PFSK-1 (cell line): ENCODE measurements at regions not wholly inside any gene's neighbourhood (a gene's known extent, or its start where the extent isn't known, plus 50 kb on each side); places are given as distances from the start of the nearest gene placed in this dataset.

Source experiments
- FOXP2 ChIP-seq: optimal IDR thresholded peaks from 2 replicates; pipeline ENCODE3; 2011; ENCODE audit warnings: borderline replicate concordance, control low read depth, inconsistent platforms; ENCODE audit not compliant: insufficient read depth; ENCODE audit errors: extremely low read length, extremely low read depth
- POLR2AphosphoS5 ChIP-seq: IDR thresholded peaks from 2 replicates; pipeline ENCODE4 v1.6.1; 2012; ENCODE audit warnings: low read depth, mild to moderate bottlenecking, control low read depth, low read length, moderate library complexity
- SIN3A ChIP-seq: IDR thresholded peaks from 2 replicates; pipeline ENCODE4 v1.6.1; 2012; ENCODE audit warnings: mild to moderate bottlenecking, low read length, moderate library complexity, borderline replicate concordance; ENCODE audit not compliant: insufficient read depth
- TAF1 ChIP-seq: IDR thresholded peaks from 2 replicates; pipeline ENCODE4 v1.6.1; 2012; ENCODE audit warnings: low read length, control low read depth, borderline replicate concordance; ENCODE audit not compliant: insufficient read depth
- TF ChIP-seq, protein P1 (sequence below), 2 experiments: IDR thresholded peaks; 2 replicates each; pipeline versions ENCODE4 v1.6.1 to v1.8.0; 2011 to 2012; ENCODE audit warnings: low read depth in 2 of 2, low read length in 2 of 2, control low read depth in 1 of 2, inconsistent platforms in 1 of 2, mild to moderate bottlenecking in 1 of 2, moderate library complexity in 1 of 2; ENCODE audit not compliant: insufficient read depth in 1 of 2

- TF ChIP-seq POLR2AphosphoS5: no peak
- no peak for TF ChIP-seq FOXP2
- TF ChIP-seq TAF1: no peak
- TF ChIP-seq, protein P1, sequence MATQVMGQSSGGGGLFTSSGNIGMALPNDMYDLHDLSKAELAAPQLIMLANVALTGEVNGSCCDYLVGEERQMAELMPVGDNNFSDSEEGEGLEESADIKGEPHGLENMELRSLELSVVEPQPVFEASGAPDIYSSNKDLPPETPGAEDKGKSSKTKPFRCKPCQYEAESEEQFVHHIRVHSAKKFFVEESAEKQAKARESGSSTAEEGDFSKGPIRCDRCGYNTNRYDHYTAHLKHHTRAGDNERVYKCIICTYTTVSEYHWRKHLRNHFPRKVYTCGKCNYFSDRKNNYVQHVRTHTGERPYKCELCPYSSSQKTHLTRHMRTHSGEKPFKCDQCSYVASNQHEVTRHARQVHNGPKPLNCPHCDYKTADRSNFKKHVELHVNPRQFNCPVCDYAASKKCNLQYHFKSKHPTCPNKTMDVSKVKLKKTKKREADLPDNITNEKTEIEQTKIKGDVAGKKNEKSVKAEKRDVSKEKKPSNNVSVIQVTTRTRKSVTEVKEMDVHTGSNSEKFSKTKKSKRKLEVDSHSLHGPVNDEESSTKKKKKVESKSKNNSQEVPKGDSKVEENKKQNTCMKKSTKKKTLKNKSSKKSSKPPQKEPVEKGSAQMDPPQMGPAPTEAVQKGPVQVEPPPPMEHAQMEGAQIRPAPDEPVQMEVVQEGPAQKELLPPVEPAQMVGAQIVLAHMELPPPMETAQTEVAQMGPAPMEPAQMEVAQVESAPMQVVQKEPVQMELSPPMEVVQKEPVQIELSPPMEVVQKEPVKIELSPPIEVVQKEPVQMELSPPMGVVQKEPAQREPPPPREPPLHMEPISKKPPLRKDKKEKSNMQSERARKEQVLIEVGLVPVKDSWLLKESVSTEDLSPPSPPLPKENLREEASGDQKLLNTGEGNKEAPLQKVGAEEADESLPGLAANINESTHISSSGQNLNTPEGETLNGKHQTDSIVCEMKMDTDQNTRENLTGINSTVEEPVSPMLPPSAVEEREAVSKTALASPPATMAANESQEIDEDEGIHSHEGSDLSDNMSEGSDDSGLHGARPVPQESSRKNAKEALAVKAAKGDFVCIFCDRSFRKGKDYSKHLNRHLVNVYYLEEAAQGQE (IDR thresholded peaks at IDR 0.05; ENCODE audit: insufficient read depth in 1 of 2, low read depth in 2 of 2, low read length in 2 of 2): no peak
- TF ChIP-seq SIN3A: no peak
Measured at GRCh38 chr4:140246216-140246615, 92.2 kb upstream of the MAML3 start.

DNA sequence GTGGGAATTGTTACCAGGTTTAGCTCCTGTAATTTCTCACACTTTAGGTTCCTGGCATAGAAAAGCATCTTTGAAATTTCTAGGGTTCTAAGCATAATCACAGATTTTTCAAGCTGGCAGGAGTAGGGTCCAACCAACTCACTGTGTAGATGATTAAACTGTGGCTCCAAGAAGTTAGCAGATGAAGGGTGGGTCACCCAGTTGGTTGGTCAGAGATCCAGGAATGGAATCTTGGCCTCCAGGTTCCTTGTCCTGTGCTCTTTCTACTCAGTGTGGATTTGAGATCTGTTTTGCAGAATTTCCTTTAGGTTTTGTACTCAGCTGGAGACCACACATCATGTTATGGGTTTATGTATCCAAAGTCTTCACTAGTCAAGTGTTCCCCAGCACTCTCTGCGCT lies 90.3 kb upstream of the MAML3 start:
- no peak for TF ChIP-seq TAF1
- TF ChIP-seq SIN3A: no peak
- no peak for TF ChIP-seq POLR2AphosphoS5
- TF ChIP-seq FOXP2: no peak
- TF ChIP-seq, protein P1 (IDR thresholded peaks at IDR 0.05; ENCODE audit: insufficient read depth in 1 of 2, low read depth in 2 of 2, low read length in 2 of 2): no peak

DNA sequence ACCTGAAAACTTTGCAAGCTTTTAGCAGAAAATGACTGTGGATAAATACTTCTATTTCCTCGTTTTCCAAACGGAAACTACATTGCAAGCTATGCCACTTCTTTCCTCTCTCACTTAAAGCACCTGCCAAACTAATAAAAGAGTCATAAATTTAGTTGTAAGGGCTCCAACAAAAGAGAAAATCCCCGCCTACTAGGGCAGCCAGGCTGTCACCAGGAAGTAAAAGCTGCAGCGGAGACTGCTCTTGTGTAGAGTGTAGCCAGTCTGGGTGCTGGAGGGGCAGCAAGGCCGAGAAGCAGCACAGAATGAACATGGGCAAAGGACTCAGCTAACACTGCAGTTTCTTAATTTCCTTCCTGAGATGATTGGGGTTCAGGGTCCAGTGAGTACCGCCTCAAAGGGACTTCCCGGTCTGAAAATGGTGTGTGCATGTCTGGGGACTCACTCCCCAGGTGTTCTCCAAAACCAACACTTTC lies 89.3 kb upstream of the MAML3 start:
- TF ChIP-seq, protein P1 (IDR thresholded peaks at IDR 0.05; ENCODE audit: insufficient read depth in 1 of 2, low read depth in 2 of 2, low read length in 2 of 2): no peak
- TF ChIP-seq TAF1 (no peak), POLR2AphosphoS5 (no peak), FOXP2 (no peak), SIN3A (no peak)

DNA sequence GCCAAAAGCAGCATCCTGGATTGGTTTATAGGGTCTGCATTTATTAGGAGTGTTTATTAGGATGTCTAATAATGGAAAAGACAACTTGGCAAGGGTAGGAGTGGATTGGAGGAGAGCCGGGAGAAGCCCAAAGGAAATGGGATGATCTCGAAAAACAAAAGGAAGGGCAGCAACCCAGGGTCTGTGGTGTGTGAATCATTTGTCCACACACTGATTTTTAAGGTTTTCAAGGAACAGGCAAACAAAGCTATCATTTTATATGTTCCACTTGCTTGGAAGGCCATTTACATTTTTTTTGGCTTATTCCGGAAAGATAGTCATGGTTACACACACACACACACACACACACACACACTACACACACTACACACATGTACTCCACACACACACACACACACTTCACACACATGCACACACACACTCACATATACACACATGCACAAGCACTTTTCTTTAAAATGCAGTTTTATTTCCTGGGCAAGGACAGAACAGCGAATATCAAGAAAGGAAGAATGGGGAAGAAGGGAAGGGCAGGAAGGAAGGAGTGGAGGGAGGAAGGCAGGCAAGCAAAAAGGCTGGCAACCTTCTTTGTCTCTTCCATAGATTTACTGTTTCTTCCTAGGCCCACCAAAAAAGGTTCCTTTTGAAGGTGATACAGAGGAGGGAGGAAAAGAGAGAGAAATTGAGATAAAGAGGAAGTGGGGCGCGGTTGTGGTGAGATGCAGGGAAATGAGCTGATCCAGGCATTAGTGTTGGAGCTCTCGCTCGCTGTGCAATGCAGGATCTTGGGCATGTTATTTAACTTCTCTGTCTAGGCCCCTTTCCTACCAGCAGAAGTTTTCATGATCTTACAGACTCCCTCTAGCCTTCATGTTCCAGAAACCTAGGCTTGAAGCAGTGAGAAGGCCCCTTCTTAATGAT lies 88.6 kb upstream of the MAML3 start:
- TF ChIP-seq FOXP2: no peak
- TF ChIP-seq SIN3A: no peak
- TF ChIP-seq, protein P1 (IDR thresholded peaks at IDR 0.05; ENCODE audit: insufficient read depth in 1 of 2, low read depth in 2 of 2, low read length in 2 of 2): no peak
- TF ChIP-seq TAF1: no peak
- TF ChIP-seq POLR2AphosphoS5: no peak

GRCh38 chr4:140240237-140240636 lies 86.3 kb upstream of the MAML3 start:
- no peak for TF ChIP-seq SIN3A
- TF ChIP-seq FOXP2: no peak
- no peak for TF ChIP-seq TAF1
- no peak for TF ChIP-seq POLR2AphosphoS5
